GM12801 (cell line): ENCODE measurements at regions not wholly inside any gene's neighbourhood (a gene's known extent, or its start where the extent isn't known, plus 50 kb on each side); places are given as distances from the start of the nearest gene placed in this dataset.

Experiments
- CTCF ChIP-seq: IDR thresholded peaks from one replicate; pipeline ENCODE4 v1.5.1; 2011; ENCODE audit warnings: control low read depth; ENCODE audit not compliant: insufficient read length; ENCODE audit errors: extremely low read depth

DNA sequence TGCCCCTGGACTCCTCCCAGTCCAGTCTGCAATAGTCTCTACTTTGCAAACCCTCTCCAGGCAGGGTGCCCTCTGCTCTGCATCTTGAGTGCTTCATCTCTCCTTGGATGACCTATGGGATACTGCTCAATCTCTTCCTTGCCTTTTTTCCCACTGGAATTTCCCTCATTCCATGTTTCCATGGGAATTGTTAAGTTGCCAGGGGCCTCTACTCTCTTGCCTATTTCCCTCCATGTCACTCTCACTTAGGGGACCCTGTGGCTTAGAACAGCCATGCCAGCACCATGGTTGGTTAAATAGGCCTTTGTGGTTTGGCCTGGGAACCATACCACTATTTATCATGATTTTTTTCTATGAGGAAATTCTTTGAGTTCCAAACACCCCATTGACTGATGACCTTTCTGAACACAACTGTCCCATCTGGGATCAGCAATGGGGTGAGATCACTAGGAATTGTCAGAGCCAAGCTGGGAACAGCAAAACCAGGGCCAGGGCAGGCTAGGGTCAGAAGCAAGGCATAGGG is 91.4 kb upstream of the RBMS1 start:
- TF ChIP-seq CTCF = no peak

DNA sequence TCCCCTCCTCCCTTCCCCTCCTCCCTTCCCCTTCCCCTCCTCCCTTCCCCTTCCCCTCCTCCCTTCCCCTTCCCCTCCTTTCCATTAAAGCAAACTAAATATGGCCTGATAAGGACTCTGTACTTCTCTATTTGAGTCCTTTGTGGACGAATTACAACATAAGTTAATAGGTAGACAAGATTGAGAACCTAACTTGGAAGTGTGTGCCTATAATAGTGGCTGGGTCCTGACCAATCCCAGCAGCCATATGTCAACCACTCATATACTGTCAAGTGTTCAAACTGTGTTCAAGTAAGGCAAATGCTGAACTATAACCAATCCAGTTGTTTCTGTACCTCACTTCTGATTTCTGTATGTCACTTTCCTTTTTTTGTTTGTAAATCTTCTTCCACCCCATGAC is 97.1 kb upstream of the RBMS1 start:
- no peak for TF ChIP-seq CTCF

- TF ChIP-seq CTCF = no peak
Measured at GRCh38 chr2:160592401-160592800, 98.8 kb upstream of the RBMS1 start.

DNA sequence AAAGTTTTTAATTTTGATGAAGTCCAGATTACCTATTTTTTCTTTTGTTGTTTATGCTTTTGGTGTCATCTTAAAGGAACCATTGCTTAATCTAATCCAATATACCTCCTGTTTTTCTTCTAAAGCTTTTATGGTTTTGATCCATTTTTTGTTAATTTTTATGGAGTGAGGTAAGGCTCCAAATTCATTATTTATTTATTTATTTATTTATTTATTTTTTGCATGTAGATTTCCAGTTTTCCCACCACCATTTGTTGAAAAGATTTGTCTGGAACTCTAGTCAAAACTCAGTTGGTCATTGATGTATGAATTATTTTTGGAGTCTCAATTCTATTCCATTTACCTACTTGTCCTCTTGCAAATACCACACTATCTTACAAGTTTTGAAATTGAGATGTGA is 99.4 kb upstream of the RBMS1 start:
- no peak for TF ChIP-seq CTCF

- TF ChIP-seq CTCF = no peak
Measured at GRCh38 chr2:160596441-160596840, 102.8 kb upstream of the RBMS1 start.

- no peak for TF ChIP-seq CTCF
Measured at GRCh38 chr2:160602073-160602472, 108.5 kb upstream of the RBMS1 start.

GRCh38 chr2:160603771-160604510 is 110.3 kb upstream of the RBMS1 start:
- no peak for TF ChIP-seq CTCF
